Lung (tissue), 11 donors: ENCODE measurements at regions not wholly inside any gene's neighbourhood (a gene's known extent, or its start where the extent isn't known, plus 50 kb on each side); places are given as distances from the start of the nearest gene placed in this dataset.

Source experiments
- ATAC-seq: fragments of 200-7000 bp; cut with Tn5 transposase; one replicate; pipeline ENCODE4 v1.9.1; 2020; ENCODE audit warnings: moderate number of reproducible peaks; ENCODE audit not compliant: insufficient read depth, low FRiP score
- DNase-seq, 3 donors: peaks; one replicate each; pipeline ENCODE4 v3.0.0-alpha.2; 2013 to 2017
- H3K27ac ChIP-seq, 2 donors: one replicate each; pipeline ENCODE4 v1.5.1; 2013; ENCODE audit warnings: mild to moderate bottlenecking in 2 of 2, moderate library complexity in 2 of 2, control low read depth in 1 of 2, inconsistent platforms in 1 of 2, low read depth in 1 of 2, low read length in 1 of 2
- H3K27me3 ChIP-seq, 3 donors: one replicate each; pipeline ENCODE4 v1.5.1; 2013; ENCODE audit warnings: low read length in 2 of 3; ENCODE audit not compliant: control insufficient read depth in 3 of 3, insufficient read depth in 3 of 3
- H3K36me3 ChIP-seq, 4 donors: one replicate each; pipeline ENCODE4 v1.5.1; 2013; ENCODE audit warnings: low read length in 4 of 4, mild to moderate bottlenecking in 1 of 4, moderate library complexity in 1 of 4; ENCODE audit not compliant: control insufficient read depth in 4 of 4, insufficient read depth in 4 of 4
- H3K4me1 ChIP-seq, 5 donors: one replicate each; pipeline ENCODE4 v1.5.1; 2013; ENCODE audit warnings: low read length in 5 of 5, mild to moderate bottlenecking in 2 of 5, moderate library complexity in 1 of 5; ENCODE audit not compliant: control insufficient read depth in 5 of 5, insufficient read depth in 5 of 5
- H3K4me3 ChIP-seq: one replicate; pipeline ENCODE4 v1.5.1; 2013; ENCODE audit warnings: mild to moderate bottlenecking, control low read depth, moderate library complexity
- H3K9ac ChIP-seq, 2 donors: one replicate each; pipeline ENCODE4 v1.5.1; 2013; ENCODE audit warnings: low read length in 2 of 2, control low read depth in 1 of 2; ENCODE audit not compliant: insufficient read depth in 1 of 2
- H3K9me3 ChIP-seq, 4 donors: one replicate each; pipeline ENCODE4 v1.5.1; 2013; ENCODE audit warnings: low read length in 3 of 4, mild to moderate bottlenecking in 1 of 4, moderate library complexity in 1 of 4; ENCODE audit not compliant: control insufficient read depth in 4 of 4, insufficient read depth in 3 of 4
- WGBS, 2 donors: extraction: QIAGEN DNeasy Blood & Tissue Kit; methylation state at CpG; one replicate each; pipeline ENCODE4 v1.1.7; 2013; 5-methylcytosine and 5-hydroxymethylcytosine counted together
- TF ChIP-seq, protein P1 (sequence below): IDR thresholded peaks from 2 replicates; pipeline ENCODE4 v1.5.1; 2012; ENCODE audit warnings: mild to moderate bottlenecking; ENCODE audit errors: control extremely low read depth, extremely low read depth
- donor health status: control.
- donor health status: control.
- donor health status: Bipolar disorder and iron deficiency.
- donor health status: healthy.
- donor health status: DM: yes; HTN: yes; CAD: no.

- Histone ChIP-seq H3K4me3 (no peak overlapping the region), H3K9ac (no peak overlapping the region), H3K36me3 (no peaks in the 10 kb centered on the region), H3K27me3 (peaks cover 0 to 3% (median 0%) of the 10 kb centered on the region in 3 donors), H3K9me3 (peaks cover 0 to 2% (median 0%) of the 10 kb centered on the region in 4 donors), H3K4me1 (no peaks in the 10 kb centered on the region), H3K27ac (no peak overlapping the region)
- WGBS, 2 donors: 77 to 89% methylated on average over 4 of the region's 4 CpGs
- no peak for ATAC-seq
- TF ChIP-seq, protein P1, sequence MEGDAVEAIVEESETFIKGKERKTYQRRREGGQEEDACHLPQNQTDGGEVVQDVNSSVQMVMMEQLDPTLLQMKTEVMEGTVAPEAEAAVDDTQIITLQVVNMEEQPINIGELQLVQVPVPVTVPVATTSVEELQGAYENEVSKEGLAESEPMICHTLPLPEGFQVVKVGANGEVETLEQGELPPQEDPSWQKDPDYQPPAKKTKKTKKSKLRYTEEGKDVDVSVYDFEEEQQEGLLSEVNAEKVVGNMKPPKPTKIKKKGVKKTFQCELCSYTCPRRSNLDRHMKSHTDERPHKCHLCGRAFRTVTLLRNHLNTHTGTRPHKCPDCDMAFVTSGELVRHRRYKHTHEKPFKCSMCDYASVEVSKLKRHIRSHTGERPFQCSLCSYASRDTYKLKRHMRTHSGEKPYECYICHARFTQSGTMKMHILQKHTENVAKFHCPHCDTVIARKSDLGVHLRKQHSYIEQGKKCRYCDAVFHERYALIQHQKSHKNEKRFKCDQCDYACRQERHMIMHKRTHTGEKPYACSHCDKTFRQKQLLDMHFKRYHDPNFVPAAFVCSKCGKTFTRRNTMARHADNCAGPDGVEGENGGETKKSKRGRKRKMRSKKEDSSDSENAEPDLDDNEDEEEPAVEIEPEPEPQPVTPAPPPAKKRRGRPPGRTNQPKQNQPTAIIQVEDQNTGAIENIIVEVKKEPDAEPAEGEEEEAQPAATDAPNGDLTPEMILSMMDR: no peak
- DNase-seq: no peak
Observed at GRCh38 chr10:1882728-1883127, 145.4 kb upstream of the ADARB2 start.

DNA sequence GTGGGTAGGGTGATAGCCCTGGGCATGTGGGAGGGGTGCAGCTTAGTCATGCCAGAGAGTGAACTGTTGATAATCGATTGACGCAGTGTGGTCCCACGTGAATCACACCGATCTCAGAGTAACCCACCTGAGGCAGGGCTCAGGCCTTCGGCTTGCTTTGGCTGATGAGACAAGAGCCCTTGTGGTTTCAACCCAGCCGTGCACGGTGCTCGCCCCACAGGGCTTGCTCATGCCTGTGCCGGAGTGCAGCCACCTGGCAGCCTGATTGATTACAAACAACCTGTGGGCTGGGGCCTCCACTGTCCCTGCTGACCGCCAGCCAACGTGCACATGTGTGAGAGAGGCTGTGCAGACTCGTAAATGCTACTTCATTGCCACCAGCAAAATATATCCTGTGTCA, 144.9 kb upstream of the ADARB2 start:
- DNase-seq: no peak
- Histone ChIP-seq H3K36me3 (no peaks in the 10 kb centered on the region), H3K4me3 (no peak overlapping the region), H3K4me1 (no peaks in the 10 kb centered on the region), H3K9me3 (peaks cover 0 to 2% (median 0%) of the 10 kb centered on the region in 4 donors), H3K27me3 (peaks cover 0 to 3% (median 0%) of the 10 kb centered on the region in 3 donors), H3K27ac (no peak overlapping the region), H3K9ac (no peak overlapping the region)
- TF ChIP-seq, protein P1: no peak
- WGBS, 2 donors: 76 to 89% methylated on average over 12 of the region's 12 CpGs
- ATAC-seq: no peak

DNA sequence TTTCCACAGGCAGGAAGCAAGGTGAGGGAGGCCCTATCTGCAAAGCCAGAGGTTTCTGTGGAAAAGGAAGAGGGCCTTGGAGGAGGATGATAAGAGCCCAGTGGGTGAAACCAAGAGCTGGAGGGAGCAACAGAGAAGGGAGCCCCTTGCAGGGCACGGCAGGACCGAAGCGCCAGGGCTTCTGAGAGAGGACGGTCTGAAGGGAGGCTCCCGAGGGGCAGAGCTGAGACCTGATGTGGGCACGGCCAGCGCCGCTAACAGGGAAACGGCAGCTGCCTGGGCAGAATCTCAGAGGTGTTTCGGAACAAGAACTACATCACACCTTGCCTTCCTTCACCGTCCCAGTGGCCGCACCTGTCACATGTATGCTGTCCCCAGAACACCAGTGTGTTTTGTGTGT, 144.3 kb upstream of the ADARB2 start:
- WGBS, 2 donors: 94 to 96% methylated on average over 12 of the region's 12 CpGs
- Histone ChIP-seq H3K36me3 (no peaks in the 10 kb centered on the region), H3K27me3 (peaks cover 0 to 3% (median 0%) of the 10 kb centered on the region in 3 donors), H3K4me1 (no peaks in the 10 kb centered on the region), H3K9ac (no peak overlapping the region), H3K4me3 (no peak overlapping the region), H3K27ac (no peak overlapping the region), H3K9me3 (peaks cover 0 to 2% (median 0%) of the 10 kb centered on the region in 4 donors)
- ATAC-seq: no peak
- DNase-seq: no peak
- TF ChIP-seq, protein P1: no peak

DNA sequence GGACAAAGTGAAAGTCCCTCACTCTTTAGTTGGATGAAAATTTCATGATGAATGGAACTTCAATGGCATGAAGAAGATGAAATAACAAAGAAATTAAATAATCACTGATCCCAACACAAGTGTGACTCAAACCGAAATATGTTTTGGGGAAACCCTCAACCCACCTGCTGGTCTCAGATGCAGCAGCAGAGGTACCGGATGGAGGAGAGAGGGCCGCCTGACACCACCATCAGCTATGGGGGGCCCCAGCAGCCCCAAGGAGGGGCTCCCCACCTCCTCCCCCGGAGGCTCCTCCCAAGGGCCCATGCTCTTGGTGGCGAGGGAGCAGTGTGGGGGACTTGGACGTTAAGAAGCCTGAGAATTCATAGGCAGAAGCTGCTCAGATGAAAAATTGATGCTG, 137.2 kb upstream of the ADARB2 start:
- Histone ChIP-seq H3K9me3 (peaks cover 0 to 2% (median 1%) of the 10 kb centered on the region in 4 donors), H3K9ac (no peak overlapping the region), H3K4me3 (no peak overlapping the region), H3K4me1 (no peaks in the 10 kb centered on the region), H3K27ac (no peak overlapping the region), H3K27me3 (peaks cover 0 to 3% (median 0%) of the 10 kb centered on the region in 3 donors), H3K36me3 (no peaks in the 10 kb centered on the region)
- WGBS, 2 donors: 81 to 90% methylated on average over 6 of the region's 6 CpGs
- ATAC-seq: no peak
- TF ChIP-seq, protein P1: no peak
- no peak for DNase-seq
